GM23338 (cell line): ENCODE measurements at regions not wholly inside any gene's neighbourhood (a gene's known extent, or its start where the extent isn't known, plus 50 kb on each side); places are given as distances from the start of the nearest gene placed in this dataset.

Experiments used
- ATAC-seq: fragments of 200-7000 bp; cut with Tn5 transposase; 3 replicates; pipeline ENCODE4 v1.9.1; 2020
- DNase-seq: peaks from one replicate; pipeline ENCODE4 v3.0.0-alpha.2; 2015; ENCODE audit warnings: low spot score
- H2AFZ ChIP-seq: fragments of 200-600 bp; sonication (generic); 2 replicates; pipeline ENCODE4 v1.8.0; 2016; ENCODE audit warnings: antibody characterized with exemption, mild to moderate bottlenecking, moderate library complexity
- H3F3A ChIP-seq: fragments of 200-600 bp; sonication (generic); replicated peaks from 2 replicates; pipeline ENCODE4 v1.8.0; 2017; ENCODE audit warnings: antibody characterized with exemption, mixed run types, low read depth
- H3K27ac ChIP-seq: fragments of 200-600 bp; sonication (generic); 2 replicates; pipeline ENCODE4 v1.6.1; 2016; ENCODE audit warnings: low read depth
- H3K27me3 ChIP-seq: fragments of 200-600 bp; sonication (generic); 2 replicates; pipeline ENCODE4 v1.8.0; 2016; ENCODE audit warnings: mild to moderate bottlenecking, mixed run types, moderate library complexity; ENCODE audit not compliant: insufficient read depth
- H3K36me3 ChIP-seq: fragments of 200-600 bp; sonication (generic); 2 replicates; pipeline ENCODE4 v1.8.0; 2016; ENCODE audit warnings: mild to moderate bottlenecking; ENCODE audit not compliant: insufficient read depth
- H3K4me1 ChIP-seq: fragments of 200-600 bp; sonication (generic); 2 replicates; pipeline ENCODE4 v1.8.0; 2016; ENCODE audit warnings: mild to moderate bottlenecking, moderate library complexity; ENCODE audit not compliant: insufficient read depth
- H3K4me2 ChIP-seq: fragments of 200-600 bp; sonication (generic); 2 replicates; pipeline ENCODE4 v1.7.1; 2017; ENCODE audit warnings: mixed run types
- H3K4me3 ChIP-seq: fragments of 200-600 bp; sonication (generic); 2 replicates; pipeline ENCODE4 v1.6.1; 2016; ENCODE audit warnings: mixed run types
- H3K79me2 ChIP-seq: fragments of 200-600 bp; sonication (generic); replicated peaks from 2 replicates; pipeline ENCODE4 v1.8.0; 2017; ENCODE audit warnings: mild to moderate bottlenecking; ENCODE audit not compliant: insufficient read depth
- H3K9me2 ChIP-seq: fragments of 200-600 bp; sonication (generic); 2 replicates; pipeline ENCODE4 v1.8.0; 2017; ENCODE audit not compliant: insufficient read depth
- H4K20me1 ChIP-seq: fragments of 200-600 bp; sonication (generic); replicated peaks from 2 replicates; pipeline ENCODE4 v1.8.0; 2017; ENCODE audit warnings: mild to moderate bottlenecking; ENCODE audit not compliant: insufficient read depth
- H3K27ac Mint-ChIP-seq: 2 replicates; pipeline ENCODE4 v1.8.0; 2020; ENCODE audit warnings: inconsistent platforms, mild to moderate bottlenecking, moderate library complexity, mixed read lengths
- H3K27me3 Mint-ChIP-seq: 3 replicates; pipeline ENCODE4 v1.8.0; 2022; ENCODE audit warnings: low read depth, mild to moderate bottlenecking, moderate library complexity, mixed read lengths, inconsistent platforms; ENCODE audit not compliant: insufficient read depth, poor library complexity
- H3K36me3 Mint-ChIP-seq: 3 replicates; pipeline ENCODE4 v1.8.0; 2021; ENCODE audit warnings: low read depth, mild to moderate bottlenecking, inconsistent platforms, moderate library complexity, mixed read lengths
- H3K4me1 Mint-ChIP-seq: 3 replicates; pipeline ENCODE4 v1.8.0; 2020; ENCODE audit warnings: mild to moderate bottlenecking, inconsistent platforms, mixed read lengths
- H3K4me3 Mint-ChIP-seq: 3 replicates; pipeline ENCODE4 v1.8.0; 2021; ENCODE audit warnings: moderate library complexity, mild to moderate bottlenecking, inconsistent platforms, mixed read lengths
- H3K9me3 Mint-ChIP-seq: 3 replicates; pipeline ENCODE4 v1.8.0; 2020; ENCODE audit warnings: moderate library complexity, mild to moderate bottlenecking, inconsistent platforms, mixed read lengths
- CTCF ChIP-seq, 2 experiments: fragments of 200-600 bp in 1 of 2; sonication (generic) in 1 of 2; conservative IDR thresholded peaks; 2 replicates each; pipeline versions ENCODE4 v1.5.1 to v1.6.1; 2016 to 2017; ENCODE audit warnings: antibody characterized with exemption in 2 of 2, low read depth in 2 of 2, mild to moderate bottlenecking in 2 of 2, moderate library complexity in 1 of 2
- ETS1 ChIP-seq: IDR thresholded peaks from 2 replicates; pipeline ENCODE4 v1.6.1; 2016; ENCODE audit warnings: antibody characterized with exemption
- EZH2 ChIP-seq: fragments of 200-600 bp; sonication (generic); IDR thresholded peaks from one replicate; pipeline ENCODE4 v1.8.0; 2017; ENCODE audit warnings: antibody characterized with exemption, mild to moderate bottlenecking, low read depth; ENCODE audit not compliant: unreplicated experiment
- EZH2phosphoT487 ChIP-seq: fragments of 200-600 bp; sonication (generic); IDR thresholded peaks from one replicate; pipeline ENCODE4 v1.8.1; 2018; ENCODE audit warnings: antibody characterized with exemption; ENCODE audit not compliant: unreplicated experiment
- JUNB ChIP-seq: IDR thresholded peaks from one replicate; pipeline ENCODE4 v1.6.1; 2016; ENCODE audit warnings: antibody characterized with exemption; ENCODE audit not compliant: unreplicated experiment
- NANOG ChIP-seq: IDR thresholded peaks from 2 replicates; pipeline ENCODE4 v1.6.1; 2016; ENCODE audit warnings: antibody characterized with exemption, borderline replicate concordance
- POLR2AphosphoS5 ChIP-seq: IDR thresholded peaks from 2 replicates; pipeline ENCODE4 v1.6.1; 2016; ENCODE audit warnings: antibody characterized with exemption, low read depth
- REST ChIP-seq: IDR thresholded peaks from one replicate; pipeline ENCODE4 v1.6.1; 2018; ENCODE audit warnings: antibody characterized with exemption; ENCODE audit not compliant: unreplicated experiment
- STAT1 ChIP-seq: IDR thresholded peaks from one replicate; pipeline ENCODE4 v1.6.1; 2016; ENCODE audit warnings: antibody characterized with exemption; ENCODE audit not compliant: unreplicated experiment
- ZNF114 ChIP-seq: fragments of 250-450 bp; sonication (Bioruptor Pico); IDR thresholded peaks from 2 replicates; pipeline ENCODE4 v1.5.0; 2020; ENCODE audit warnings: mild to moderate bottlenecking, moderate library complexity
- ZNF331 ChIP-seq: fragments of 250-450 bp; sonication (Bioruptor Pico); IDR thresholded peaks from 2 replicates; pipeline ENCODE4 v1.5.0; 2020; ENCODE audit warnings: low read depth, mild to moderate bottlenecking, moderate library complexity
- ZNF462 ChIP-seq: fragments of 250-450 bp; sonication (Bioruptor Pico); IDR thresholded peaks from 2 replicates; pipeline ENCODE4 v1.5.0; 2020; ENCODE audit warnings: mild to moderate bottlenecking, moderate library complexity

- TF ChIP-seq ZNF462 (CRISPR knock-in tag): no peak
- no peak for TF ChIP-seq JUNB
- no peak for TF ChIP-seq ZNF114 (CRISPR knock-in tag)
- no peak for TF ChIP-seq ETS1
Observed at GRCh38 chr3:126262227-126262626, 81.8 kb upstream of the ALDH1L1 start (continued).

GRCh38 chr3:126261037-126261436, 80.7 kb upstream of the ALDH1L1 start:
- Mint-ChIP-seq H3K27ac (peak overlapping the region; percentile 87), H3K9me3 (peaks cover 2% of the 10 kb centered on the region; the same call in 1 of the 3 replicates), H3K4me1 (peaks cover 21% of the 10 kb centered on the region), H3K4me3 (no peak overlapping the region), H3K36me3 (peaks cover 9% of the 10 kb centered on the region; the same call in 2 of the 3 replicates), H3K27me3 (peaks cover 11% of the 10 kb centered on the region)
- Histone ChIP-seq H3K36me3 (no peaks in the 10 kb centered on the region), H3K4me3 (no peak overlapping the region), H3K27ac (no peak overlapping the region), H2AFZ (peak overlapping the region; percentile 78; the same call in 1 of the 2 replicates), H4K20me1 (no peaks in the 10 kb centered on the region), H3K79me2 (no peaks in the 10 kb centered on the region), H3K27me3 (no peaks in the 10 kb centered on the region), H3K4me1 (peaks cover 13% of the 10 kb centered on the region; the same call in 1 of the 2 replicates), H3K4me2 (no peak overlapping the region), H3K9me2 (peaks cover 9% of the 10 kb centered on the region; the same call in 1 of the 2 replicates), H3F3A (no peaks in the 10 kb centered on the region)
- ATAC-seq: peak; percentile 22
- DNase-seq: peak; percentile 40
- no peak for TF ChIP-seq NANOG
- TF ChIP-seq ZNF331 (CRISPR knock-in tag): no peak
- no peak for TF ChIP-seq STAT1
- no peak for TF ChIP-seq JUNB
- no peak for TF ChIP-seq CTCF (conservative IDR thresholded peaks at IDR 0.05; ENCODE audit: low read depth in 2 of 2)
- TF ChIP-seq POLR2AphosphoS5: no peak
- no peak for TF ChIP-seq EZH2phosphoT487
- TF ChIP-seq REST: no peak
- no peak for TF ChIP-seq EZH2
